GM19351 (cell line): ENCODE measurements at regions not wholly inside any gene's neighbourhood (a gene's known extent, or its start where the extent isn't known, plus 50 kb on each side); places are given as distances from the start of the nearest gene placed in this dataset.

ENCODE experiments used
- ATAC-seq: cut with Tn5 transposase; IDR thresholded peaks from one replicate; pipeline ENCODE4 v1.9.1; 2021; ENCODE audit warnings: mild to moderate bottlenecking, moderate library complexity; ENCODE audit not compliant: unreplicated experiment

GRCh38 chr1:193676996-193677549, 490.7 kb upstream of the B3GALT2 start:
- no peak for ATAC-seq

- no peak for ATAC-seq
Measured at GRCh38 chr1:193674292-193674944, 488.0 kb upstream of the B3GALT2 start.

DNA sequence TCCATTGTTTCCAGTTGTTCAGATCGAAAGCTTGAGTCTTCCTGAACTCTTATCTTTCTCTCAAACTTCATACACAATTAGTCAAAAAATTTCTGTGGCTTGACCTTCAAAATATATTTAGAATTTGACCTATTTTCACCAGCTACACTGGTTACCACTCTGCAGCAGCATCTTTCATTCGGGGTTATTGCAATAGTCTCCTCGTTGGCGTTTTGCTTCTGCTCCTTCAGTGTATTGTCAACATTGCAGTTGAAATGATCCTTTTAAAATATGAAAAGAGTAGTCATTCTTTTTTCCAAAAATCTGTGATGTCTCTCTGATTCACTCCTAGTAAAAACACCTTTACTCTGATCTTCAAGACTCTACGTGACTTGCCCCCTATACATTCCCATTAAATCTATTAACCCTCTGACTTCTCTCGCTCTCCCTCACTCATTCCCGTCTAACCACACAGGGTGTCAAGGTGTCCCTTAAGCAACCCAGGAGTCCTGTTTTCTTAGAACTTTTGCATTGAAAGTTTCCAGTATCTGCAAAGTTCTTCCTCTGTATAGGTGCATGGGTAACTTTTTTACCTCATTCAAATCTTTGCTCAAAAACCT, 480.2 kb upstream of the B3GALT2 start:
- ATAC-seq, result no peak

GRCh38 chr1:193663965-193664364, 477.6 kb upstream of the B3GALT2 start:
- no peak for ATAC-seq

DNA sequence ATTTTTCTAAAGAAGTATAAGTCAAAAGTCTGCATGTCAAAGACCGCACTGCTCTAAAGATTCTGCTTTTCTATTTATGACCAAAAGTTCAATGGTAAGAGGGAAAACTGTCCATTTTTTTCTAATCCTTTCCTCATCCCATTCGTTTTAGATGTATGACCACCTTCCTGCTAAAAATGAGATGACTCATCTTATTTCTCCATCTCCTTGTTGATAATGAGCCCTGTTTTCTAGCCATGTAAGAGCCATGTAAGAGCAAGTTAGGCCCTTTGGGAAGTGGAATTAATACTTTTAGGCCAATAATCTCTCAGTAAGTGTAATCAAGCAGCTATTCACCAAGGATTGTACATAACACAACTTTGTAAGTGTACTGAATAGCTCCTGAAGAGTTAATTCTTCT, 475.6 kb upstream of the B3GALT2 start:
- ATAC-seq, result no peak

- no peak for ATAC-seq
Measured at GRCh38 chr1:193661385-193661784, 475.0 kb upstream of the B3GALT2 start.

GRCh38 chr1:193660428-193660827, 474.0 kb upstream of the B3GALT2 start:
- no peak for ATAC-seq

DNA sequence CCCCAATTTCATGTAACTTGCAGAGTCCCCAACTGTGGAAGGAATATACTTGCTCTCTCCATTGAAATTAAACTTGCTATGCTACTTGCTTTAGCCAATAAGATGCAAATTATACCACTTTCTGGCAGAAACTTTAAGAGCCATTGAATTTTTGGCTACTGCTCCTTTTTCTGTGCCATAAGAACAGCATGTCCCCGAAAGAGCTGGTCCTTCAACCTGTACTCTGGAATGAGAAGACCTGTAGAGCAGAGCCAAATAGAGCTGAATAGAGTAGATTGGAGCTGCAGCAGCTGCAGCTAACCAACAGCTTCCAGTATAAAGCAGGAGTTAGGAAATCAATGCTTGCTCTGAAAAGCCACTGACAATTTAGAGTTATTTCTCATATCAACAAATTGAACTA, 472.3 kb upstream of the B3GALT2 start:
- no peak for ATAC-seq

GRCh38 chr1:193658081-193658480, 471.7 kb upstream of the B3GALT2 start:
- no peak for ATAC-seq

GRCh38 chr1:193657552-193657951, 471.1 kb upstream of the B3GALT2 start:
- no peak for ATAC-seq

- ATAC-seq, result no peak
Measured at GRCh38 chr1:193656841-193657240, 470.4 kb upstream of the B3GALT2 start.

DNA sequence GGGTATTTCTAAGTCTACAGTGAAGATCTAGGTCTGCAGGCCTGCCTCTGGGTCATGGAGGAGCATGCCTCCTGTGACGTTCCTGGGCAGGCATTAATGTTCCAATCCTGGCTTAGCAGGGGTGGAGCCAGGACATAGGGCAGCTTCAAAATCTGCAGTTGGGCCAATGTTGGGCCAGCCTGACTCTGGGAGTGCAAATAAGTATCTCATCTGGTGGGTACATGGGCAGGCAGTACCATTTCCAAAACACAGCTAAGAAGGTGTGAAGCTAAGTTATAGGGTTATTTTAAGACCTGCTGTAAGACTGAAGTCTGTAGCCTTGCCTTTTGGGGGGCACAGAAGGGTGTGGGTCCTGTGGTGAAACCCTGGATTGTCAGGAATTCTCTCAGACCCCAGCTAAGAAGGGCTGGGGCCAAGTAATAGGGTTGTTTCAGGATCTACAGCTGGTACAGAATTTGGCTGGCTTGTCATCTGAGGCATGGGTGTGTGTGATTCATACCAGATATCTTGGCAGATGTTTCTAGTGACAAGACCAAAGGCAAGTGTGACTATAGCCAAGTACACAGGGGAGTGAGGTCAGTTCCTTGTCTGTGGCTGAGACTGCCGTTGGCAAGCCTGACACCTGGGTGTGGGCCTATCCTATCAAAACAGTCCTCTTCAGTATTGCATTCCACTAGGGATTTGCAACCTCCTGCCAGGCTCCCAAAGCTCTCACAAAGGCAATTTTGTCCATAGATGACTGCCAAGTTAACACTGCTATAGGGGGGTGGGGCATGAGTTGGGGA, 468.7 kb upstream of the B3GALT2 start:
- no peak for ATAC-seq

DNA sequence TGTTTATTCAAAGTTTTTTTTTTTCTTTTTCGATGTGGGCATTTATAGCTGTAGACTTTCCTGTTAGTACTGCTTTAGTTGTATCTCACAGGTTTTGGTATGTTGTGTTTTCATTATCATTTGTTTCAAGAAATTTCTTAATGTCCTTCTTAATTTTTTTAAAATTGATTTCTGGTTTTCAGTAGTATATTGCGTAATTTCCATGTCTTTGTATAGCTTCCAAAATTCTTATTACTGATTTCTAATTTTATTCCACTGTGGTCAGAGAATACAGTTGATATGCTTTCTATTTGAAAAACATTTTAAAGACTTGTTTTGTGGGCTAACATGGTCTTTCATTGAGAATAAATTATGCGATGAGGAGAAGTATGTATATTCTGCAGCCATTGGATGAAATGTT, 463.2 kb upstream of the B3GALT2 start:
- no peak for ATAC-seq

DNA sequence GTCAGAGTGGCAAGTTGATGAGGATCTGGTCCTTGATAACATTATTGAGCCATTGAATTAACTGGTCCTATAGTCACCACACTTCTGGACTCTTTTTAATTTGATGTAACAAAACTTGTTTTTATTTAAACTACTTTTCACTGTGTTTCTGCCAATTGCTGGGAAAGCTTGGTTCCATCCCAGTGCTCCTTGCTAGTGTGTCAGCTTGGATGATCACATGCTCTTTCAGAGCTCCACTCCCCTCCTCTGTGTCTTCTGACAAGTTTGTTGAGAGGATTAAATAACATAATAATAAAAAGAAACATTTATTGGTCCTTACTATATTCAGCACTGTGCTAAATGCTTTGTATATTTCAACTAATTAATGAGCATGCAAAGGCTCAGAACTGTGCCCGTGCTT, 448.5 kb upstream of the B3GALT2 start:
- ATAC-seq, result no peak

DNA sequence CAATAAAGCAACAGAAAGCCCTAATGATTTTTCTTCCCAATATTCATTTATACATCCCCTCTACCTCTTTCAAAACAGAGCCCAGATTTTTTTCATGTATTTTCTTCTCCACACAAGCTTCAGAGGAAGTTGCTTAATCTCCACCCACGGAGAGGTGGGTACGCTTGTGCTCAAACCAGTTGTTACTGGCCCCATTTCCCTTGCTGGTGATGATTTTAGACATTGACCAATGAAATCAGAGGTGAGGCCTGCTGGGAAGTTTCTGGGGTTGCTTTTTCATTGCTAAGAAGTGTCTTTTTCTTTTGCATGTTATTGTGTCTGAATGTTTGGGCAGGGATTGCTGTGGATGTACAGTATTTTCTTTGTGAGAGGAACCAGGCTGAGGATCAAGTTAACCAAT, 448.1 kb upstream of the B3GALT2 start:
- no peak for ATAC-seq

DNA sequence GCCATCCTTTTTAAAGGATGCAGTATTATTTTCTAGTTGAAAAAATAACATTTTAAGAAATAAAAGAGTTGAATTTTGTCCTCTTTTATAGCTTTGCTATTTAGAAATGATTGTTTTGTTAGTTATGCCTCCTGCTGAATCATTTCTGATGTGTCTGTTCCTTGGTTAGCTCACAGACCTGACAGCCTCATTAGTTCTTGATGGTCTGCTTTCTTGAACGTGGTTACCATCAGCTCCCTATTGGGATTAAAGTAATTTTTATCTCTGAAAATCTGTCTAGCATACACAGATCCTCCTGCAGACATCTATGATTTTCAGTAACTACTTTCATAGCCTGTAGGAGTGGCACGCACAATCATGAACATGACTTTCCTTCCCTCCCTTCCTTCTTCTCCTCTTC, 447.6 kb upstream of the B3GALT2 start:
- no peak for ATAC-seq

DNA sequence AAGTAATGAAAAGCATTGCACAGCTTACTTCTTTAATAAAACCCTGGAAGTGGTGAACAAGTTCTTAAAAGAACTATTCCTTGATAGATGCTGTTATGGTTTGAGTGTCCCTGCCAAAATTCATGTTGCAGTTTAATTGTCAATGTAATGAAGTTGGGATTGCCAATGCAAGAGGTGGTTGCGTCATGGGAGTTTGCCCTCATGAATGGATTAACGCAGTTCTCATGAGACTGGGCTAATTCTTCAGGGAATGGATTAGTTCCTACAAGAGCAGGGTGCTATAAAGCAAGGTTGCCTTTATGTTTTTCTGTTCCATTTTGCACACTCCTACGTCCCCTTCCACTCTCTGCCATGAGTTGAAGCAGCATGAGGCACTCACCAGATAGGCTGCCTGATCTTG, 446.7 kb upstream of the B3GALT2 start:
- ATAC-seq, result no peak

GRCh38 chr1:193631306-193631705, 444.9 kb upstream of the B3GALT2 start:
- no peak for ATAC-seq

- no peak for ATAC-seq
Measured at GRCh38 chr1:193629875-193630274, 443.5 kb upstream of the B3GALT2 start.

DNA sequence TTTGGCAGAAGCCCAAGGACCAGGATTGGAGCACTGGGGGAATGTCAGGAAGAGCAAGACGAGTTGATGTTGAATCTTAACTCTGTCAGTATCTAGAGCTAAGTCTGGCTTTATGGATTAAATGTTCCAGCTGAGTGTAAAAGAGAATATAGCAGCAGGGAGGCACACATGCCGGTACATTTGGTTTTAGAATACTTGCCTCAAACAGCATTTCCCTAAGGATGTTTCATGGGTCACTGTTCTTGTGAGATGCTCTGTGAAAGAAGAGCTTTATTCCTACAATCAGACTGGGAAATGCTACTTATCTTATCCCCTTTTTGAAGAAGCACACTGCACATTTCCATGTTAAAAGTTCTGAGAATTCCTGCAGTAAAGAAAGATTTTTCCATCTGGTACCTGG, 440.3 kb upstream of the B3GALT2 start:
- ATAC-seq, result no peak

GRCh38 chr1:193625255-193625654, 438.8 kb upstream of the B3GALT2 start:
- no peak for ATAC-seq

- no peak for ATAC-seq
Measured at GRCh38 chr1:193619911-193620310, 433.5 kb upstream of the B3GALT2 start.
